Testis (tissue), 2 donors: ENCODE measurements at regions not wholly inside any gene's neighbourhood (a gene's known extent, or its start where the extent isn't known, plus 50 kb on each side); places are given as distances from the start of the nearest gene placed in this dataset.

Source experiments
- CTCF ChIP-seq, 3 experiments: fragments of 450-650 bp in 2 of 3; fragments of 200-600 bp in 1 of 3; sonication (generic) in 1 of 3; IDR thresholded peaks; one replicate each; pipeline ENCODE4 v1.5.1; 2016 to 2019; ENCODE audit warnings: antibody characterized with exemption in 3 of 3, mild to moderate bottlenecking in 2 of 3, moderate library complexity in 1 of 3
- POLR2A ChIP-seq: fragments of 450-650 bp; IDR thresholded peaks from one replicate; pipeline ENCODE4 v1.6.1; 2017; ENCODE audit warnings: antibody characterized with exemption, mild to moderate bottlenecking, moderate library complexity

- TF ChIP-seq CTCF (IDR thresholded peaks at IDR 0.05) (no peak), POLR2A (no peak)
These were observed 60.8 kb downstream of the OR2B2 start for GRCh38 chr6:27851440-27851839.
